ENCODE measurements at regions not wholly inside any gene's neighbourhood (a gene's known extent, or its start where the extent isn't known, plus 50 kb on each side); places are given as distances from the start of the nearest gene placed in this dataset.
"Not testable (repeated sequence)": the region's sequence is repeated elsewhere in the genome, so short reads cannot be mapped to it uniquely, and the experiment has no call there.

GRCh38 chrX:142637206-142637605, 388.5 kb upstream of the SPANXN4 start:
- TF ChIP-seq CTCF (IDR thresholded peaks at IDR 0.05): no peak
- Mint-ChIP-seq H3K27ac (no peak overlapping the region), H3K4me3 (no peak overlapping the region), H3K9me3 (peaks cover 17% of the 10 kb centered on the region), H3K4me1 (no peaks in the 10 kb centered on the region), H3K36me3 (ENCODE audit: low read depth) (no peaks in the 10 kb centered on the region), H3K27me3 (ENCODE audit: low read depth, poor library complexity) (peaks cover 5% of the 10 kb centered on the region)
- DNase-seq: no peak

GRCh38 chrX:142616636-142617035, 409.1 kb upstream of the SPANXN4 start:
- Mint-ChIP-seq H3K4me1 (no peaks in the 10 kb centered on the region), H3K27me3 (ENCODE audit: low read depth, poor library complexity) (no peaks in the 10 kb centered on the region), H3K27ac (no peak overlapping the region), H3K4me3 (no peak overlapping the region), H3K36me3 (ENCODE audit: low read depth) (no peaks in the 10 kb centered on the region), H3K9me3 (peaks cover 20% of the 10 kb centered on the region)
- DNase-seq: no peak
- no peak for TF ChIP-seq CTCF (IDR thresholded peaks at IDR 0.05)

- no peak overlapping the region for H3K4me3 Mint-ChIP-seq
- DNase-seq: no peak
- no peak for TF ChIP-seq CTCF (IDR thresholded peaks at IDR 0.05)
- peaks cover 6% of the 10 kb centered on the region for H3K9me3 Mint-ChIP-seq
- H3K27ac Mint-ChIP-seq: no peak overlapping the region
- H3K36me3 Mint-ChIP-seq (ENCODE audit: low read depth): no peaks in the 10 kb centered on the region
- peaks cover 3% of the 10 kb centered on the region for H3K27me3 Mint-ChIP-seq (ENCODE audit: low read depth, poor library complexity)
- no peaks in the 10 kb centered on the region for H3K4me1 Mint-ChIP-seq
Observed at GRCh38 chrX:142613403-142613802, 408.3 kb upstream of the MAGEC2 start.

- not testable (repeated sequence) for H3K27me3 Mint-ChIP-seq (ENCODE audit: low read depth, poor library complexity); H3K36me3 Mint-ChIP-seq (ENCODE audit: low read depth); H3K27ac Mint-ChIP-seq; H3K4me3 Mint-ChIP-seq; H3K4me1 Mint-ChIP-seq; DNase-seq
- peaks cover 33% of the 10 kb centered on the region for H3K9me3 Mint-ChIP-seq
Observed at GRCh38 chrX:142606629-142607028, 401.5 kb upstream of the MAGEC2 start.

GRCh38 chrX:142601792-142602191, 396.7 kb upstream of the MAGEC2 start:
- Mint-ChIP-seq H3K27me3 (ENCODE audit: low read depth, poor library complexity) (no peaks in the 10 kb centered on the region), H3K4me1 (no peaks in the 10 kb centered on the region), H3K4me3 (no peak overlapping the region), H3K9me3 (peaks cover 32% of the 10 kb centered on the region), H3K36me3 (ENCODE audit: low read depth) (no peaks in the 10 kb centered on the region), H3K27ac (no peak overlapping the region)
- no peak for DNase-seq
- TF ChIP-seq CTCF (IDR thresholded peaks at IDR 0.05): no peak

- DNase-seq: no peak
- TF ChIP-seq CTCF (IDR thresholded peaks at IDR 0.05): no peak
- H3K9me3 Mint-ChIP-seq: peaks cover 29% of the 10 kb centered on the region
- no peak overlapping the region for H3K4me3 Mint-ChIP-seq
- H3K4me1 Mint-ChIP-seq: no peaks in the 10 kb centered on the region
- no peaks in the 10 kb centered on the region for H3K27me3 Mint-ChIP-seq (ENCODE audit: low read depth, poor library complexity)
- no peak overlapping the region for H3K27ac Mint-ChIP-seq
- no peaks in the 10 kb centered on the region for H3K36me3 Mint-ChIP-seq (ENCODE audit: low read depth)
Observed at GRCh38 chrX:142593361-142593862, 388.3 kb upstream of the MAGEC2 start.

All from nephron progenitor cell (in vitro differentiated cells).